Testis (tissue), 2 donors: ENCODE measurements at regions not wholly inside any gene's neighbourhood (a gene's known extent, or its start where the extent isn't known, plus 50 kb on each side); places are given as distances from the start of the nearest gene placed in this dataset.

ENCODE experiments used
- CTCF ChIP-seq, 3 experiments: fragments of 450-650 bp in 2 of 3; fragments of 200-600 bp in 1 of 3; sonication (generic) in 1 of 3; IDR thresholded peaks; one replicate each; pipeline ENCODE4 v1.5.1; 2016 to 2019; ENCODE audit warnings: antibody characterized with exemption in 3 of 3, mild to moderate bottlenecking in 2 of 3, moderate library complexity in 1 of 3
- POLR2A ChIP-seq: fragments of 450-650 bp; IDR thresholded peaks from one replicate; pipeline ENCODE4 v1.6.1; 2017; ENCODE audit warnings: antibody characterized with exemption, mild to moderate bottlenecking, moderate library complexity

DNA sequence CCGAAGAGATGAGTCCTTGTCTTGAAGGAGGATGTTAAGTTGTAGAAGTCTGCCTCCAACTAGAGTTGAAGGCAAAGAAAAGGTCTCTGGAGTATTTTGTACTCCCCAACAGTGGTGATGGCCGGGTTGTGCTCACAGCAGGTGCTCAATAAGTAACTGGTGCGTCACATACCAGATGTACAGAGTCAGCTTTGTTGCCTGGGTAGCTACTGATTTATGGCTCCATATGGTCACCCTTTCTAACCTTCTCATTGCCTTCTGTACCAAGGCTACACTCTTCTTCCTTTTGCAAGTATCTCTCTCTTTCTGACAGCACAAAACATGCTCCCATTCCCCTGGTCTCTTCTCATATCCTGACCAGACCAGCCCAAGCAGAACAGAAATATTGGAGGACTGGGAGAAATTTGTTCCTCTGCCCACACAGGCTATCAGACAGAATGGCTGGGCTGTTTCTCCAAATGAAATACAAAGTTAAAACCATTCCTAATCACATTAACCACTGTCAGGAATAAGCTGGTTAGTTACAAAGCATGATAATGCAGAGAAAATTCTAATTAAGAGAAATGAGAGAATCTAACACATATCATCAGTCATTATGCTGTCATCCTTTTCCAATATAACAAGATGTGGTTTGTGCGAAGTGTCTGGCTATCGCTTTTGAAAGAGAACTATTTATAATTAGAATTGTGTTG is 150.1 kb upstream of the LRRN1 start:
- TF ChIP-seq CTCF (IDR thresholded peaks at IDR 0.05): no peak
- TF ChIP-seq POLR2A: no peak
